ENCODE measurements at regions not wholly inside any gene's neighbourhood (a gene's known extent, or its start where the extent isn't known, plus 50 kb on each side); places are given as distances from the start of the nearest gene placed in this dataset.

- Histone ChIP-seq H3K9me1 (ENCODE audit: insufficient read depth, low read length) (no peaks in the 10 kb centered on the region), H3K4ac (ENCODE audit: low read depth, low read length) (no peak overlapping the region), H3K27me3 (ENCODE audit: control insufficient read depth, insufficient read depth, low read length) (no peaks in the 10 kb centered on the region), H3K9ac (ENCODE audit: low read depth, low read length) (no peak overlapping the region), H4K20me1 (ENCODE audit: insufficient read depth, low read length) (no peaks in the 10 kb centered on the region), H3K4me1 (ENCODE audit: control insufficient read depth, insufficient read depth, low read length) (no peaks in the 10 kb centered on the region), H2BK15ac (ENCODE audit: low read depth, low read length) (no peak overlapping the region), H3K79me1 (ENCODE audit: low read depth in 1 of 2, low read length in 2 of 2) (no peaks in the 10 kb centered on the region), H3K18ac (ENCODE audit: low read depth, low read length) (no peak overlapping the region), H3K36me3 (ENCODE audit: control insufficient read depth, insufficient read depth, low read length) (no peaks in the 10 kb centered on the region), H3K23ac (ENCODE audit: low read depth, low read length) (no peak overlapping the region), H2AFZ (replicated peaks; ENCODE audit: low read length, poor library complexity) (no peak overlapping the region), H2AK5ac (ENCODE audit: low read depth, low read length) (no peak overlapping the region), H3K27ac (ENCODE audit: insufficient read depth, low read length) (no peak overlapping the region), H2AK9ac (replicated peaks; ENCODE audit: low read depth, low read length, poor library complexity) (no peak overlapping the region), H3K4me3 (ENCODE audit: insufficient read depth, low read depth, low read length) (no peak overlapping the region), H3K56ac (ENCODE audit: extremely low read depth, insufficient read depth, low read length) (no peak overlapping the region), H3K9me3 (ENCODE audit: control insufficient read depth, insufficient read depth, low read length) (0 out of 2 replicates have a peak, but pooled peaks cover 2% of the 10 kb centered on the region), H4K8ac (ENCODE audit: low read depth in 2 of 2, low read length in 2 of 2) (no peak overlapping the region), H2BK120ac (ENCODE audit: low read depth, low read length) (no peak overlapping the region), H4K91ac (ENCODE audit: insufficient read depth, low read depth, low read length) (no peak overlapping the region), H2BK20ac (ENCODE audit: low read depth, low read length) (no peak overlapping the region), H3K14ac (replicated peaks; ENCODE audit: low read depth, low read length) (no peak overlapping the region), H4K5ac (ENCODE audit: low read depth, low read length) (no peak overlapping the region), H3K4me2 (ENCODE audit: low read depth, low read length) (no peak overlapping the region), H2BK5ac (ENCODE audit: low read depth, low read length, poor library complexity, severe bottlenecking) (no peak overlapping the region)
- ATAC-seq (ENCODE audit: low read depth), result no peak
- intact Hi-C loops (cut with micrococcal nuclease) (no loop called here), in situ Hi-C loops (cut with MboI; ENCODE audit: low sequenced_read_pairs) (no loop called here), dilution Hi-C loops (cut with HindIII; ENCODE audit: low sequenced_read_pairs, unreplicated experiment) (no loop called here)
- DNase-seq, result no peak
- TF ChIP-seq USF2 (IDR thresholded peaks at IDR 0.05; ENCODE audit: low read depth, low read length), result no peak
- no peak for TF ChIP-seq BHLHE40 (IDR thresholded peaks at IDR 0.05; ENCODE audit: low read depth, low read length)
- no peak for TF ChIP-seq RFX5 (IDR thresholded peaks at IDR 0.05; ENCODE audit: low read depth, low read length)
- TF ChIP-seq FOS (IDR thresholded peaks at IDR 0.05; ENCODE audit: low read depth, low read length), result no peak
- TF ChIP-seq RCOR1 (IDR thresholded peaks at IDR 0.05; ENCODE audit: insufficient replicate concordance, low read length), result no peak
- no peak for TF ChIP-seq MAFK (IDR thresholded peaks at IDR 0.05; ENCODE audit: low read depth, low read length)
- no peak for TF ChIP-seq CEBPB (IDR thresholded peaks at IDR 0.05; ENCODE audit: low read depth, low read length)
- no peak for TF ChIP-seq MAZ (IDR thresholded peaks at IDR 0.05; ENCODE audit: borderline replicate concordance, low read depth, low read length)
- TF ChIP-seq MXI1 (IDR thresholded peaks at IDR 0.05; ENCODE audit: borderline replicate concordance, low read depth, low read length), result no peak
- TF ChIP-seq RAD21 (IDR thresholded peaks at IDR 0.05; ENCODE audit: low read length), result no peak
- ChIA-PET CTCF (no interaction called here), POLR2A (ENCODE audit: unreplicated experiment) (no interaction called here)
- BruUV-seq (replicated peaks), result no TSS peak
- no CpG with 5 or more reads among the region's 1 CpG for WGBS, 2 experiments (ENCODE audit: extremely low coverage in 2 of 2, insufficient read length in 1 of 2)
Measured at GRCh38 chr7:23981314-23981713, 271.3 kb downstream of the STK31 start.

Data from IMR-90 (cell line).